ENCODE measurements at regions not wholly inside any gene's neighbourhood (a gene's known extent, or its start where the extent isn't known, plus 50 kb on each side); places are given as distances from the start of the nearest gene placed in this dataset.

DNA sequence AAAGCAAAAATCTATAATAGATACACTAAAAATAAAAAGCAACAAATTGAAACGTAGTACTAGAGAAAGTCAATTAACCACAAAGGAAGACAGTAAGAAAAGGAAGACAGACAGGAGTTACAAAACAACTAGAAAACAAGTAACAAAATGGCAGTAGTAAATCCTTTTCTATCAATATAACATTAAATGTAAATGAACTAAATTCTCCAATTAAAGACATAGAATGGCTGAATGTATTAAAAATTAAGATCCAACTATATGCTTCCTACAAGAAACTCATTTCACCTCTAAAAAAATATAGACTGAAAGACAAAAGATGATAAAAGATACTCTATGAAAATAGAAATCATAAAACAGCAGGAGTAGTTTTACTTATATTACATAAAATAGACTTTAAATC, 79.1 kb downstream of the CTH start:
- Histone ChIP-seq H3K4me1 (peaks cover 0 to 17% (median 6%) of the 10 kb centered on the region in 4 donors), H3K27ac (no peak overlapping the region), H3K36me3 (no peaks in the 10 kb centered on the region), H3K27me3 (no peaks in the 10 kb centered on the region), H3K9me3 (no peaks in the 10 kb centered on the region), H3K4me3 (no peak overlapping the region)
- 90 to 92% methylated on average over 1 of the region's 1 CpG for WGBS, 2 donors
- DNase-seq: no peak
- TF ChIP-seq, protein P1, sequence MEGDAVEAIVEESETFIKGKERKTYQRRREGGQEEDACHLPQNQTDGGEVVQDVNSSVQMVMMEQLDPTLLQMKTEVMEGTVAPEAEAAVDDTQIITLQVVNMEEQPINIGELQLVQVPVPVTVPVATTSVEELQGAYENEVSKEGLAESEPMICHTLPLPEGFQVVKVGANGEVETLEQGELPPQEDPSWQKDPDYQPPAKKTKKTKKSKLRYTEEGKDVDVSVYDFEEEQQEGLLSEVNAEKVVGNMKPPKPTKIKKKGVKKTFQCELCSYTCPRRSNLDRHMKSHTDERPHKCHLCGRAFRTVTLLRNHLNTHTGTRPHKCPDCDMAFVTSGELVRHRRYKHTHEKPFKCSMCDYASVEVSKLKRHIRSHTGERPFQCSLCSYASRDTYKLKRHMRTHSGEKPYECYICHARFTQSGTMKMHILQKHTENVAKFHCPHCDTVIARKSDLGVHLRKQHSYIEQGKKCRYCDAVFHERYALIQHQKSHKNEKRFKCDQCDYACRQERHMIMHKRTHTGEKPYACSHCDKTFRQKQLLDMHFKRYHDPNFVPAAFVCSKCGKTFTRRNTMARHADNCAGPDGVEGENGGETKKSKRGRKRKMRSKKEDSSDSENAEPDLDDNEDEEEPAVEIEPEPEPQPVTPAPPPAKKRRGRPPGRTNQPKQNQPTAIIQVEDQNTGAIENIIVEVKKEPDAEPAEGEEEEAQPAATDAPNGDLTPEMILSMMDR (IDR thresholded peaks at IDR 0.05): no peak
- no peak for TF ChIP-seq POLR2A (IDR thresholded peaks at IDR 0.05)
- no peak for TF ChIP-seq EP300 (IDR thresholded peaks at IDR 0.05)
- TF ChIP-seq POLR2AphosphoS5 (IDR thresholded peaks at IDR 0.05): no peak
- intact Hi-C loops (cut with DNase I): no loop called here

DNA sequence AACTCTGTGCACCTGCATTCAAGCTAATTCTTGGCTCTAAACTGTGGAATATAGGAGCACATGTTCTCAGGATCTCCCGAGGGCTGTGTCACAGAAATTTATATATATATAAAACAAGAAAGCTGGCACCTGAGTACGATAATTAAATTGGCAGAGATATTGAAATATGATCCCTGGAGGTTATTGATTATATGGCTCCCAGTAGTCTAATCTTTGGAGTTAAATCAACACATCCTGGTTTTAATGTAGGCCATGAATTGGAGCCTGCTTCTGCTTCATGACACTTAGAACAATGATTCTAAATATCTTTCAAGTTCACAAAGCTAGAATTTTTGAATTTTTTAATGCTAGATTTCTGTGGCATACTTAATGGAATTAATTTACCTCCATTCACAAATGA, 84.3 kb downstream of the CTH start:
- no peak overlapping the region for H3K4me3 ChIP-seq
- no peaks in the 10 kb centered on the region for H3K9me3 ChIP-seq
- intact Hi-C loops (cut with DNase I): no loop called here
- no peak for TF ChIP-seq POLR2A (IDR thresholded peaks at IDR 0.05)
- TF ChIP-seq EP300 (IDR thresholded peaks at IDR 0.05): no peak
- TF ChIP-seq POLR2AphosphoS5 (IDR thresholded peaks at IDR 0.05): no peak
- TF ChIP-seq, protein P1 (IDR thresholded peaks at IDR 0.05): no peak
- no peak for DNase-seq
- H3K27ac ChIP-seq: no peak overlapping the region
- peaks cover 0 to 6% (median 0%) of the 10 kb centered on the region in 4 donors for H3K4me1 ChIP-seq
- H3K27me3 ChIP-seq: no peaks in the 10 kb centered on the region
- H3K36me3 ChIP-seq: no peaks in the 10 kb centered on the region
- 13 to 60% methylated on average over 2 of the region's 2 CpGs for WGBS, 2 donors

DNA sequence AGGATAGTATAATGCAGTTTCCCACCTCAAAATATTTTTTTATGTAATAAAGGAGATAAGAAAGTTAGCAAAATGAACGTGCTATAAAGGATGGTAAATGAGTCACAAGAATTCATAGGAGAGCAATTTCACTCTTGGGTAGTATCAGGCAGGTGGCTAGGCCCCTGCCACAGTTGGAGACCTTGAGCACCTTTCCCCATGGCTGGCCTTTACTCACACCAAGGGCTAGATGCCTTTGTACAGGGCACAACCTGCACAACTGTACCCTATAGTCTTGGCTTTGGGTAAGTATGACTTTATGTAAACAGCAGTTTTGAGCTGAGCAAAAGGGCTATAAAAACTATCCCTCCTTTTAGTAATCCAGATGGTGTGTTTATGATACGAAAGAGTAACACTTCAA, 85.1 kb downstream of the CTH start:
- H3K36me3 ChIP-seq: no peaks in the 10 kb centered on the region
- DNase-seq: no peak
- H3K27me3 ChIP-seq: no peaks in the 10 kb centered on the region
- 12 to 63% methylated on average over 2 of the region's 2 CpGs for WGBS, 2 donors
- TF ChIP-seq, protein P1 (IDR thresholded peaks at IDR 0.05): no peak
- TF ChIP-seq EP300 (IDR thresholded peaks at IDR 0.05): no peak
- no peak for TF ChIP-seq POLR2A (IDR thresholded peaks at IDR 0.05)
- no peak for TF ChIP-seq POLR2AphosphoS5 (IDR thresholded peaks at IDR 0.05)
- no peaks in the 10 kb centered on the region for H3K9me3 ChIP-seq
- no peak overlapping the region for H3K4me3 ChIP-seq
- no peak overlapping the region for H3K27ac ChIP-seq
- peaks cover 0 to 6% (median 0%) of the 10 kb centered on the region in 4 donors for H3K4me1 ChIP-seq
- intact Hi-C loops (cut with DNase I): no loop called here

DNA sequence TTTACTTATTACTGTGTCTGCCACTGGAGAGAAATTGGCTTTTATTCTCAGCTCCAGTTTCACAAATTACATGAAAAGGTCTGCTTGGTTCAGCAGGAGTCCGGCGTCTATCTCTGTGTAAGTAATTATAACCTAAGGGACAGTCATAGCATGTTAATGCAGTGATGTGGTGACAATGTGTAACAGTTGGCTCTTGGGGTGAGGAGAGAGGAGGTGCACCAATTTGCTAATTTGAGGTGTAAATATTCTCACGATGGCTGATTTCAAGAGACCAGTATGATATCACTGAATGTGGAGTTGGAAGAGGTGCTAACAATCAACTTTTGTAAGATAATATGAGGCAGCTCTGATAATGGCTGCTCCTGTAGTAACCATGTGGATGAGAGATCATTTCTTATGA, 86.1 kb downstream of the CTH start:
- Histone ChIP-seq H3K27ac (no peak overlapping the region), H3K4me1 (peaks cover 0 to 6% (median 0%) of the 10 kb centered on the region in 4 donors), H3K36me3 (no peaks in the 10 kb centered on the region), H3K27me3 (no peaks in the 10 kb centered on the region), H3K9me3 (no peaks in the 10 kb centered on the region), H3K4me3 (no peak overlapping the region)
- intact Hi-C loops (cut with DNase I): no loop called here
- TF ChIP-seq EP300 (IDR thresholded peaks at IDR 0.05): no peak
- TF ChIP-seq POLR2A (IDR thresholded peaks at IDR 0.05): no peak
- no peak for TF ChIP-seq POLR2AphosphoS5 (IDR thresholded peaks at IDR 0.05)
- TF ChIP-seq, protein P1 (IDR thresholded peaks at IDR 0.05): no peak
- no peak for DNase-seq
- WGBS, 2 donors: 72 to 86% methylated on average over 3 of the region's 3 CpGs

DNA sequence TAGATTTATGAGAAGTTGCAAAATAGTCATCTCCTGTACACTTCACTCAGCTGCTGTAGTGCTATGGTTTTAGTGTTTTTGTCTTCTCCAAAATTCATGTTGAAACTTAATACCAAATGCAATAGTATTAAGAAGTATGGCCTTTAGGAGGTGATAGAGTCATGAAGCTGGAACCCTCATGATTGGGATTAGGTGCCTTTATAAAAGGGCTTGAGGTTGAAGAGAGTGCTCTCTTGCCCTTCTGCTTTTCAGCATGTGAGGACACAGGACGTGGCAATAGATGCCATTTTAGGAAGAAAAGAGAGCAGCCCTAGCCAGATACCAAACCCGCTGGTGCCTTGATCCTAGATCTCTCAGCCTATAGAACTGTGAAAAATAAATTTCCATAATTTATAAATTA, 87.6 kb downstream of the CTH start:
- Histone ChIP-seq H3K27me3 (no peaks in the 10 kb centered on the region), H3K4me3 (no peak overlapping the region), H3K27ac (no peak overlapping the region), H3K9me3 (no peaks in the 10 kb centered on the region), H3K4me1 (peaks cover 0 to 6% (median 0%) of the 10 kb centered on the region in 4 donors), H3K36me3 (no peaks in the 10 kb centered on the region)
- intact Hi-C loops (cut with DNase I): no loop called here
- 41 to 43% methylated on average over 2 of the region's 2 CpGs for WGBS, 2 donors
- DNase-seq: no peak
- TF ChIP-seq POLR2AphosphoS5 (IDR thresholded peaks at IDR 0.05) (no peak), POLR2A (IDR thresholded peaks at IDR 0.05) (no peak), EP300 (IDR thresholded peaks at IDR 0.05) (no peak)
- TF ChIP-seq, protein P1 (IDR thresholded peaks at IDR 0.05): no peak

All from sigmoid colon (tissue), 6 donors.